ENCODE measurements at regions not wholly inside any gene's neighbourhood (a gene's known extent, or its start where the extent isn't known, plus 50 kb on each side); places are given as distances from the start of the nearest gene placed in this dataset.

DNA sequence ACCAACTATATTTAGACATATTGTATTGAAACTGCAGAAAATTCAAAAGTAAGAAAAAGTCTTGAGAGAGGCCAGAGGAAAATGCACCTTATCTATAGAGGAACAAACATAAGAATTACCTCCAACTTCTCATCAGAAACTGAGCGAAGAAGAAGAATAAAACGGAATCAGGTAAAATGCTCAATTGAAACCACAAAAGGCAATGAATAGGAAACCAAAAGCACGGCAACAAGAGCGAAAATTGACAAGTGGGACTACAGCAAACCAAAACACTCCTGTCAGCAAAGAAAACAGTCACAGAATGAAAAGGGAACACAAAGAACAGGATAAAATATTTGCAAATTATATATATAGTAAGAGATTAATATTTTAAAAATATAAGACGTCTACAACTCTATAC lies 61.9 kb upstream of the PARP11 start:
- no peak overlapping the region for H3K4me3 ChIP-seq (replicated peaks in 1 of 3; ENCODE audit: insufficient read depth in 1 of 3, low read depth in 1 of 3, low read length in 3 of 3)
- dilution Hi-C loops (cut with MboI; ENCODE audit: extremely low pct_ligation_motif_present, low sequenced_read_pairs) (no loop called here), intact Hi-C loops (cut with micrococcal nuclease) (no loop called here)
- H3K9ac ChIP-seq (replicated peaks; ENCODE audit: extremely low read depth, insufficient read depth, low read length): no peak overlapping the region
- ChIA-PET CTCF (no interaction called here), POLR2A (no interaction called here)
- H3K9me1 ChIP-seq (replicated peaks; ENCODE audit: control insufficient read depth, extremely low read depth, insufficient read depth, low read length): no peaks in the 10 kb centered on the region
- H3K27ac ChIP-seq (ENCODE audit: insufficient read depth, low read depth, low read length): no peak overlapping the region
- no peaks in the 10 kb centered on the region for H3K9me3 ChIP-seq (replicated peaks; ENCODE audit: control insufficient read depth, insufficient read depth, low read length)
- no peak overlapping the region for H3K4me2 ChIP-seq (ENCODE audit: insufficient read depth, low read length)
- H2AFZ ChIP-seq (ENCODE audit: low read depth, low read length): no peak overlapping the region
- no peaks in the 10 kb centered on the region for H3K27me3 ChIP-seq (ENCODE audit: control insufficient read depth in 2 of 2, insufficient read depth in 2 of 2, low read length in 2 of 2)
- no peaks in the 10 kb centered on the region for H4K20me1 ChIP-seq (replicated peaks; ENCODE audit: control insufficient read depth, extremely low read depth, insufficient read depth, low read length)
- H3K36me3 ChIP-seq (ENCODE audit: control insufficient read depth in 2 of 2, extremely low read depth in 1 of 2, insufficient read depth in 2 of 2, low read length in 2 of 2): no peaks in the 10 kb centered on the region
- H3K79me2 ChIP-seq (ENCODE audit: control insufficient read depth, insufficient read depth, low read length): no peaks in the 10 kb centered on the region
- TF ChIP-seq FOS (IDR thresholded peaks at IDR 0.05; ENCODE audit: borderline replicate concordance, insufficient read depth, low read length): no peak
- TF ChIP-seq POLR2AphosphoS5 (IDR thresholded peaks at IDR 0.05; ENCODE audit: insufficient read depth, low read depth, low read length): no peak
- TF ChIP-seq POLR2A (IDR thresholded peaks at IDR 0.05; ENCODE audit: low read depth, low read length): no peak
- TF ChIP-seq JUN (IDR thresholded peaks at IDR 0.05; ENCODE audit: borderline replicate concordance, insufficient read depth, insufficient read length, low read depth): no peak
- TF ChIP-seq MYC (IDR thresholded peaks at IDR 0.05; ENCODE audit: low read depth, low read length): no peak
- TF ChIP-seq GATA2 (IDR thresholded peaks at IDR 0.05; ENCODE audit: insufficient read depth, insufficient read length, low read depth, low read length): no peak
- TF ChIP-seq EZH2 (IDR thresholded peaks at IDR 0.05; ENCODE audit: borderline replicate concordance, low read depth, low read length, severe bottlenecking): no peak
- TF ChIP-seq, protein P1, sequence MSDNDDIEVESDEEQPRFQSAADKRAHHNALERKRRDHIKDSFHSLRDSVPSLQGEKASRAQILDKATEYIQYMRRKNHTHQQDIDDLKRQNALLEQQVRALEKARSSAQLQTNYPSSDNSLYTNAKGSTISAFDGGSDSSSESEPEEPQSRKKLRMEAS (IDR thresholded peaks at IDR 0.05; ENCODE audit: insufficient read depth, insufficient read length): no peak
- TF ChIP-seq, protein P2, sequence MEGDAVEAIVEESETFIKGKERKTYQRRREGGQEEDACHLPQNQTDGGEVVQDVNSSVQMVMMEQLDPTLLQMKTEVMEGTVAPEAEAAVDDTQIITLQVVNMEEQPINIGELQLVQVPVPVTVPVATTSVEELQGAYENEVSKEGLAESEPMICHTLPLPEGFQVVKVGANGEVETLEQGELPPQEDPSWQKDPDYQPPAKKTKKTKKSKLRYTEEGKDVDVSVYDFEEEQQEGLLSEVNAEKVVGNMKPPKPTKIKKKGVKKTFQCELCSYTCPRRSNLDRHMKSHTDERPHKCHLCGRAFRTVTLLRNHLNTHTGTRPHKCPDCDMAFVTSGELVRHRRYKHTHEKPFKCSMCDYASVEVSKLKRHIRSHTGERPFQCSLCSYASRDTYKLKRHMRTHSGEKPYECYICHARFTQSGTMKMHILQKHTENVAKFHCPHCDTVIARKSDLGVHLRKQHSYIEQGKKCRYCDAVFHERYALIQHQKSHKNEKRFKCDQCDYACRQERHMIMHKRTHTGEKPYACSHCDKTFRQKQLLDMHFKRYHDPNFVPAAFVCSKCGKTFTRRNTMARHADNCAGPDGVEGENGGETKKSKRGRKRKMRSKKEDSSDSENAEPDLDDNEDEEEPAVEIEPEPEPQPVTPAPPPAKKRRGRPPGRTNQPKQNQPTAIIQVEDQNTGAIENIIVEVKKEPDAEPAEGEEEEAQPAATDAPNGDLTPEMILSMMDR (IDR thresholded peaks at IDR 0.05; ENCODE audit: extremely low read depth in 1 of 2, insufficient read depth in 1 of 2, low read depth in 1 of 2, low read length in 2 of 2): no peak
- no TSS peak for BruUV-seq (replicated peaks)
- no peaks in the 10 kb centered on the region for H3K4me1 ChIP-seq (ENCODE audit: control insufficient read depth, extremely low read depth, insufficient read depth, low read length)
- no peak for DNase-seq (ENCODE audit: low read depth, low spot score)
- FAIRE-seq: no peak

Data from endothelial cell of umbilical vein (primary cell).